Activated naive CD4-positive, alpha-beta T cell treated with anti-CD3 and anti-CD28 coated beads, Interleukin-2, amount 50 U/mL, for 72 hours (primary cell): ENCODE measurements at regions not wholly inside any gene's neighbourhood (a gene's known extent, or its start where the extent isn't known, plus 50 kb on each side); places are given as distances from the start of the nearest gene placed in this dataset.
A peak's percentile ranks its signal among the peaks of the same experiment; 100 is the strongest.
"Not testable (repeated sequence)": the region's sequence is repeated elsewhere in the genome, so short reads cannot be mapped to it uniquely, and the experiment has no call there.

Source experiments
- ATAC-seq, 2 donors: fragments of 150-1000 bp; cut with Tn5 transposase; 2 replicates each; pipeline ENCODE4 v1.10.0; 2021; ENCODE audit warnings: mild to moderate bottlenecking in 2 of 2, moderate library complexity in 2 of 2
- DNase-seq, 2 donors: peaks; one replicate each; pipeline ENCODE4 v3.0.0; 2021 to 2022; ENCODE audit warnings: low spot score in 2 of 2
- H3K27ac Mint-ChIP-seq, 2 donors: one replicate each; pipeline ENCODE4 v1.8.0; 2022; ENCODE audit warnings: mild to moderate bottlenecking in 2 of 2, mixed read lengths in 2 of 2
- H3K36me3 Mint-ChIP-seq, 2 donors: one replicate each; pipeline ENCODE4 v1.8.0; 2022; ENCODE audit warnings: mixed read lengths in 2 of 2
- H3K9me3 Mint-ChIP-seq, 2 donors: one replicate each; pipeline ENCODE4 v1.8.0; 2022; ENCODE audit warnings: mixed read lengths in 2 of 2

GRCh38 chr2:132268977-132269523 is 107.3 kb upstream of the ANKRD30BL start:
- Mint-ChIP-seq H3K27ac (no peak overlapping the region), H3K9me3 (no peaks in the 10 kb centered on the region), H3K36me3 (no peaks in the 10 kb centered on the region)
- DNase-seq: no peak
- no peak for ATAC-seq

GRCh38 chr2:132270255-132270654 is 108.5 kb upstream of the ANKRD30BL start:
- no peak for ATAC-seq
- H3K36me3 Mint-ChIP-seq: no peaks in the 10 kb centered on the region
- H3K27ac Mint-ChIP-seq: no peak overlapping the region
- no peaks in the 10 kb centered on the region for H3K9me3 Mint-ChIP-seq
- DNase-seq: no peak

GRCh38 chr2:132270981-132271546 is 109.3 kb upstream of the ANKRD30BL start:
- Mint-ChIP-seq H3K36me3 (no peaks in the 10 kb centered on the region), H3K27ac (no peak overlapping the region), H3K9me3 (no peaks in the 10 kb centered on the region)
- ATAC-seq (no peak), DNase-seq (no peak)

GRCh38 chr2:132271794-132272193 is 110.0 kb upstream of the ANKRD30BL start:
- not testable (repeated sequence) for ATAC-seq

GRCh38 chr2:132272713-132273112 is 111.0 kb upstream of the ANKRD30BL start:
- DNase-seq (no peak), ATAC-seq (no peak)
- peaks cover 4 to 5% of the 10 kb centered on the region in 2 donors for H3K9me3 Mint-ChIP-seq
- peaks cover 1% of the 10 kb centered on the region in 2 donors for H3K36me3 Mint-ChIP-seq
- no peak overlapping the region for H3K27ac Mint-ChIP-seq

More at GRCh38 chr2:132271794-132272193, 110.0 kb upstream of the ANKRD30BL start:
- not testable (repeated sequence) for H3K36me3 Mint-ChIP-seq, H3K9me3 Mint-ChIP-seq, DNase-seq
- peak overlapping the region in 1 of 2 donors; percentile 3 for H3K27ac Mint-ChIP-seq

GRCh38 chr2:132273585-132273984 is 111.8 kb upstream of the ANKRD30BL start:
- not testable (repeated sequence) for ATAC-seq, H3K27ac Mint-ChIP-seq, H3K9me3 Mint-ChIP-seq, H3K36me3 Mint-ChIP-seq, DNase-seq

GRCh38 chr2:132274000-132274399 is 112.2 kb upstream of the ANKRD30BL start:
- DNase-seq (no peak), ATAC-seq (no peak)
- no peak overlapping the region for H3K27ac Mint-ChIP-seq
- H3K36me3 Mint-ChIP-seq: peaks cover 5% of the 10 kb centered on the region in 2 donors
- peaks cover 8 to 10% of the 10 kb centered on the region in 2 donors for H3K9me3 Mint-ChIP-seq

GRCh38 chr2:132275396-132275795 is 113.6 kb upstream of the ANKRD30BL start:
- ATAC-seq (no peak), DNase-seq (no peak)
- no peak overlapping the region for H3K27ac Mint-ChIP-seq
- peaks cover 8 to 10% of the 10 kb centered on the region in 2 donors for H3K9me3 Mint-ChIP-seq
- peaks cover 5 to 10% of the 10 kb centered on the region in 2 donors for H3K36me3 Mint-ChIP-seq

- Mint-ChIP-seq H3K9me3 (peaks cover 8 to 16% of the 10 kb centered on the region in 2 donors), H3K27ac (no peak overlapping the region), H3K36me3 (peaks cover 5 to 10% of the 10 kb centered on the region in 2 donors)
- no peak for ATAC-seq
- DNase-seq: no peak
Measured at GRCh38 chr2:132276571-132276981, 114.8 kb upstream of the ANKRD30BL start.

GRCh38 chr2:132278267-132278666 is 116.5 kb upstream of the ANKRD30BL start:
- no peak for DNase-seq
- Mint-ChIP-seq H3K36me3 (peaks cover 5 to 10% of the 10 kb centered on the region in 2 donors), H3K9me3 (peaks cover 8 to 20% of the 10 kb centered on the region in 2 donors), H3K27ac (no peak overlapping the region)
- no peak for ATAC-seq

- ATAC-seq (no peak), DNase-seq (no peak)
- peaks cover 8 to 20% of the 10 kb centered on the region in 2 donors for H3K9me3 Mint-ChIP-seq
- peaks cover 5 to 10% of the 10 kb centered on the region in 2 donors for H3K36me3 Mint-ChIP-seq
- no peak overlapping the region for H3K27ac Mint-ChIP-seq
Measured at GRCh38 chr2:132279344-132279743, 117.6 kb upstream of the ANKRD30BL start.

GRCh38 chr2:132279930-132280615 is 118.3 kb upstream of the ANKRD30BL start:
- DNase-seq (no peak), ATAC-seq (no peak)
- Mint-ChIP-seq H3K27ac (no peak overlapping the region), H3K9me3 (peaks cover 8 to 20% of the 10 kb centered on the region in 2 donors), H3K36me3 (peaks cover 5 to 10% of the 10 kb centered on the region in 2 donors)

- H3K9me3 Mint-ChIP-seq: peaks cover 8 to 20% of the 10 kb centered on the region in 2 donors
- H3K36me3 Mint-ChIP-seq: peaks cover 5 to 10% of the 10 kb centered on the region in 2 donors
Measured at GRCh38 chr2:132280912-132281311, 119.2 kb upstream of the ANKRD30BL start.

GRCh38 chr2:132282104-132282503 is 120.4 kb upstream of the ANKRD30BL start:
- DNase-seq, H3K27ac Mint-ChIP-seq, ATAC-seq: not testable (repeated sequence)
- Mint-ChIP-seq H3K36me3 (peaks cover 5 to 10% of the 10 kb centered on the region in 2 donors), H3K9me3 (peaks cover 4 to 16% of the 10 kb centered on the region in 2 donors)

More at GRCh38 chr2:132280912-132281311, 119.2 kb upstream of the ANKRD30BL start:
- no peak for DNase-seq
- no peak for ATAC-seq
- no peak overlapping the region for H3K27ac Mint-ChIP-seq

GRCh38 chr2:132282911-132283310 is 121.2 kb upstream of the ANKRD30BL start:
- DNase-seq: no peak
- H3K36me3 Mint-ChIP-seq: peaks cover 2 to 7% of the 10 kb centered on the region in 2 donors
- peaks cover 2 to 13% of the 10 kb centered on the region in 2 donors for H3K9me3 Mint-ChIP-seq
- H3K27ac Mint-ChIP-seq: no peak overlapping the region
- ATAC-seq: no peak

GRCh38 chr2:132286289-132286911 is 124.6 kb upstream of the ANKRD30BL start:
- H3K36me3 Mint-ChIP-seq, ATAC-seq, H3K27ac Mint-ChIP-seq, DNase-seq, H3K9me3 Mint-ChIP-seq: not testable (repeated sequence)

- not testable (repeated sequence) for ATAC-seq, H3K27ac Mint-ChIP-seq, DNase-seq, H3K9me3 Mint-ChIP-seq, H3K36me3 Mint-ChIP-seq
Measured at GRCh38 chr2:132287910-132288309, 126.2 kb upstream of the ANKRD30BL start.
